C1 segment of cervical spinal cord (tissue), 14 donors: ENCODE measurements at regions not wholly inside any gene's neighbourhood (a gene's known extent, or its start where the extent isn't known, plus 50 kb on each side); places are given as distances from the start of the nearest gene placed in this dataset.
"Not testable (repeated sequence)": the region's sequence is repeated elsewhere in the genome, so short reads cannot be mapped to it uniquely, and the experiment has no call there.

Experiments
- DNase-seq, 14 donors: peaks; one replicate each; lab custom pipeline; 2025; lab: John Stamatoyannopoulos, UW

- no peak for DNase-seq
Observed at GRCh38 chr13:64088491-64088890, 2672.8 kb upstream of the PCDH20 start.

- DNase-seq = no peak
Observed at GRCh38 chr13:64087624-64088023, 2672.0 kb upstream of the PCDH20 start.

- DNase-seq = no peak
Observed at GRCh38 chr13:64083811-64084210, 2668.2 kb upstream of the PCDH20 start.

- DNase-seq = no peak
Observed at GRCh38 chr13:64083396-64083795, 2667.7 kb upstream of the PCDH20 start.

- DNase-seq = no peak
Observed at GRCh38 chr13:64078480-64078936, 2662.9 kb upstream of the PCDH20 start.

GRCh38 chr13:64078025-64078424, 2662.4 kb upstream of the PCDH20 start:
- DNase-seq = no peak

GRCh38 chr13:64077132-64077835, 2661.6 kb upstream of the PCDH20 start:
- not testable (repeated sequence) for DNase-seq

GRCh38 chr13:64075543-64076271, 2660.1 kb upstream of the PCDH20 start:
- DNase-seq = no peak

GRCh38 chr13:64074971-64075474, 2659.4 kb upstream of the PCDH20 start:
- DNase-seq = no peak

- DNase-seq = no peak
Observed at GRCh38 chr13:64073203-64073602, 2657.6 kb upstream of the PCDH20 start.

GRCh38 chr13:64071352-64071751, 2655.7 kb upstream of the PCDH20 start:
- DNase-seq = no peak

GRCh38 chr13:64069892-64070291, 2654.2 kb upstream of the PCDH20 start:
- no peak for DNase-seq

GRCh38 chr13:64066711-64067110, 2651.1 kb upstream of the PCDH20 start:
- DNase-seq = no peak

- no peak for DNase-seq
Observed at GRCh38 chr13:64061649-64062048, 2646.0 kb upstream of the PCDH20 start.

- DNase-seq = no peak
Observed at GRCh38 chr13:64057372-64058020, 2641.8 kb upstream of the PCDH20 start.

- DNase-seq = no peak
Observed at GRCh38 chr13:64054321-64054720, 2638.7 kb upstream of the PCDH20 start.

GRCh38 chr13:64052521-64052920, 2636.9 kb upstream of the PCDH20 start:
- DNase-seq = no peak

- no peak for DNase-seq
Observed at GRCh38 chr13:64051278-64051677, 2635.6 kb upstream of the PCDH20 start.

- no peak for DNase-seq
Observed at GRCh38 chr13:64041296-64041695, 2625.6 kb upstream of the PCDH20 start.

- DNase-seq = no peak
Observed at GRCh38 chr13:64033921-64034320, 2618.3 kb upstream of the PCDH20 start.

- DNase-seq = no peak
Observed at GRCh38 chr13:64029343-64030093, 2613.9 kb upstream of the PCDH20 start.

- DNase-seq = no peak
Observed at GRCh38 chr13:64028551-64028950, 2612.9 kb upstream of the PCDH20 start.
